Suppressor macrophage treated with lipopolysaccharide for 1 hour (primary cell): ENCODE measurements at regions not wholly inside any gene's neighbourhood (a gene's known extent, or its start where the extent isn't known, plus 50 kb on each side); places are given as distances from the start of the nearest gene placed in this dataset.

ENCODE experiments used
- DNase-seq, 3 donors: peaks; one replicate each; pipeline ENCODE4 v3.0.0-alpha.2; 2020 to 2022

DNA sequence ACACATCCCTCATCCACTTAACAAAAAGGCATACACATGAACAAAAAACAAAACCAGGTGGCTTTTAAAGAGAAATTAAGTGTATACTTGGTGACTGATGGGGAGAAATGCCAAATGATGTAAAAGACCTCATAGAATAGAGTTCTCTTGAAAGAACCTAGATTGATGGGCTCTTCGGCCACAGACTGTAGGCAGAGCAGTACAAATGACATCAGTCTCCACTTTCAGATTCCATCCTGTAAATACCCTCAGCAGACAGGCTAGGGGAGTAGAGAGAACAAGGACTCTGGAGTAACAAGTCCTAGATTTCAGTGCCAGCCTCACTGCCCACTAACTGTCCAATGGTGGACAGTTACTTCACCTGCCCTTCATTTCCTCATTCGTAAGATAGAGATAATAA, 203.8 kb downstream of the MZT1 start:
- DNase-seq = no peak

DNA sequence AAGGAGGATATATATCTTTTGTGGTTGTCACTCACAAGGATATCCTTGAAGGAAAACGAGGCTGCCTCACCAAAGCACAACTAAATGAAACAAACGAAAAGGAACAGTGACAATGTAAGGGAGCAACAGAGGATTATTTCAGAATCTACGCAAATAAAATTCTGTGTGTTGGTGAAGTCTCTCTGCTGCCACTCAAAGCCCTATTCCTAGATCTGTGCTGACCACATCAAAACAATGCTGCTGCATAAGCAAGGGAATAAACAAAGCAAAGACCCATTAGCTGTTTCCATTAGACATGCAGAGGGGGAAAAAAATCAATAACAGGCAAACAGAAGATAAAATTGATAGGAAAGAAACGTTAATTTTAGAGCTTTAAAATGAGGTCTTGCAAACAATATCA, 204.4 kb downstream of the MZT1 start:
- DNase-seq = no peak

DNA sequence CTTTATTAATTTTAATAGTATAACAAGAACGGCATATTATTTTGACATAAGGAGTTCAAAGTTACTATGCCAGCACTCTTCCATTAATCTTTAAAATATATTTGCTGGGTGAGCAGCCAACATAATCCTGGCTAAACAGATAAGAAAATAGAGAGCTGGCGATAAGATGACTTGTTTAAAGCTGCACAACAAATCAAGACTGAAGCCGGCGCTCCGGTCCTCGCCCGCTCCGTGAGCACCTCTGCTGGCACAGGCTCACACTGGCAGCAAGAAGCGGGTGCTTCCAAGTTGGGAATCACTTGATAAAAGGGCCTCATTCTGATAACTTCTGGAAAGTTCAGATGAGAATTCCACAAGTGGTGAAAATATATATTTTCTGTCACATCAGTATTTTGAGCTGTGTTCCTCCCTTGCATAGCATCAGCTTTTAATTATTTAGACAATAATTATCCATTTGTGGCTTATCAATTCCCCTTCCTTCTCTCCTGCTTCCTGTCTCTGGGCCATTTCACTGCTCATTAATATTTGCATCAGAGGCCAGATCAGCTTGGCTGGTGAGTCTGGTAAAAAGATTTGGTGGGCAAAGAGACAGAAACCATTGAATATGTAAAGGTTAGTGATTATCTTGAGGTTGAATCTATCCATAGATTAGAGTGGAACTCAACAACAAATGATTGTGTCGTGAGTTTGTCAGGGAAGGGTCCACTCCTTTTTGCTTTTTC, 205.3 kb downstream of the MZT1 start:
- no peak for DNase-seq

DNA sequence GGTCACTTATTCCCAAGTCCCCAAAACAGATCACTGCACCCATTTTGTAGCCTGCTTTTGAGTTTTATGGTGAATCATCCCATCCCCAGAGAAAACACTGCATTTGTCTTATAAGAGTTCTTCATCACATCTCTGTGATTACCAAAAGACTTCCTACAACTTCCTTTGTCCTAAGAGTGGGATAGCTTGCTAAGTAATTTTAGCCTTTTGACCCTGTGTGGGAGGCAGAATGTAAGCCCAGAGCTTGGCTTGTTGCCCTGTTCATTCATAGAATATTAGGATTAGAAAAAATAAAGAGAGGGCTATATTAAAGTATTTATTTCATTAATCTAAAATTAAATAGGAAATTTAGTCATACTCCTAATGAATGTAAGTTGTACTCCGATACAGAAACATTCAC, 213.3 kb downstream of the MZT1 start:
- DNase-seq = peak; percentile 23 to 32 (median 26)

DNA sequence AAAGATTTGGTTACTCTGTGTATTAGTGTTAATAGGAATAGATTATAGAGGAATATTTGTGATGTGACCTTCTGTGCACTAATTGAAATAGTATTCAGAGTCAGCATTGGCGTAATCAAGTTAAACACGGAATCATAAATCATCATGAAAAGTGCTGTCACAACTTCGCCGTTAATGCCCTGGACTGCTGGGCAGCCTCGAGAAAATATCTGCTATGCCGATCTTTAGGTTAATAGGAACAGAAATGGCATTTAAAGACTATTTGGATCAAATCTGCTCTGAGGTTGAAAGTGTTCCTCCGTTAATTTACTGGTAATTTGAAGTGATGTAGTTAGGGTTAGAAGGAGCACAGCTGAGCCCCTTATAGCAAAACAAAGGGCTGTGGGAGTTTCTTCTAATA, 219.0 kb downstream of the MZT1 start:
- no peak for DNase-seq

DNA sequence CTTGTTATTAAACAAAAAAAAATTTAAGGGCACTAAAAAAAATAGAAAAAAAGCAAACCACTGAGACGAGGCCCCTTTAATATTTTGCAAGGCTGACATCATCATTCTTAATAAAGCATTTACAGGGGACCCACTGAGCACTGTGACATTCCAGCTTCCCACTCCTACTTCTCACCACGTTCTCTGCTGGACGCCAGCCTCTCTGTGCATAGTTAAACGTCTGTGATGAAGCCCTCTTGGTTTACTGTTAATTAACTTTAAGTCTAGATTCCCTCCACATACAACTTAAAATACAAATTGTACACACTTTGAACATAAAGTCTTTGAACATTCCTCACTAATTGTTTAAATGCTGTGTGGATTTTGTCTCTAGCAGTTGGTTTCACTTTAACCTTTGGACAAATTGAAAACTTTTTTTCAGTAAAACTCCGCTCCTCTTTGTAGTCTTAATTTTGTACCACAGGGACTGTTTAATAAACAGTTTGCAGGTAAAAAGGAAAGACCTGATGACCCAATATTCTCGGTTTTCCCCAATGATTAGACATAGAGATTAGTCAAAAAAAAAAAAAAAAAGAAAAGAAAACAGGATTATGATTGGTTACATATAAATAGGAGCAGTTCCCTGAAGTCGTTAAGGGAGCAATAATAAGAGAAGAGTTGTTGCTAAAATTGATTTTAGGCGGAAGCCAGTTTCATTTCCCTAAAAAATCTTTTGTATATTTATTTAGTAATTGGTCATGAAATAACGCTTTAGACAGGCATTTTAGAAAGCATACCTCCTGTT, 219.8 kb downstream of the MZT1 start:
- DNase-seq = peak in 1 of 3 donors; percentile 3

DNA sequence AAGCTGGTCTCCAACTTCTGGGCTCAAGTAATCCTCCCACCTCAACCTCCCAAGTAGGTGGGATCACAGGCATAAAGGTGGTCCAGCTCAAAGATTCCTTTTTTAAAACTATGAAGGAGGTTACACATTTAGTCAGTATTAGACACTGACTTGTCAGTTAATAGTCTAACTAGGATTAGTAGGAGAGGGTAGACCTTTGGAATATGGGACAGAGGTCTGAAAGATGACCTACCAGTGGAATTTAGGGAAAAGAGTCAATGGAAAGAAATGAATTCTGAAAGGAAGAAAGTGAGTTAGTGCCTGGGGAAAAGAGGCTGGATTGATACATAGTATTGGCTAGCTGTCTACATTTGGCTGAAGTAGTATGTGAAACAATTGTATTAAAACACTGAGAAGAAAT, 220.7 kb downstream of the MZT1 start:
- no peak for DNase-seq

DNA sequence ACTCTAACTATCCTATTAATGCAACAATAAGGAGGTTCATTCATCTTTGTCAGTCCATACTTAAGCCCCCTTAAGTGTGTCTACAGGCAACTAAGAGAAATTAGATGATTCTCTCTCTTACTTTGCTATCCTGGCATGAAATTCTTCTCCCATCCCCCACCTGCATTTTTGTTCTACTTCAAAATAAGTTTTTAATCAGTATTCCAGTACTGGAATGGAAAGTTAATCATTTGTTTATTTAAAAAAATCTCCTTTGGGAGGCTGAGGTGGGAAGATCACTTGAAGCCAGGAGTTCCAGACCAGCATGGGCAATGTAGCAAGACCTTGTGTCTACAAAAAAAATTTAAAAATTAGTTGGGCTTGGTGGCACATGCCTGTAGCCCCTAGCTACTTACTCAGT, 222.1 kb downstream of the MZT1 start:
- DNase-seq = no peak

DNA sequence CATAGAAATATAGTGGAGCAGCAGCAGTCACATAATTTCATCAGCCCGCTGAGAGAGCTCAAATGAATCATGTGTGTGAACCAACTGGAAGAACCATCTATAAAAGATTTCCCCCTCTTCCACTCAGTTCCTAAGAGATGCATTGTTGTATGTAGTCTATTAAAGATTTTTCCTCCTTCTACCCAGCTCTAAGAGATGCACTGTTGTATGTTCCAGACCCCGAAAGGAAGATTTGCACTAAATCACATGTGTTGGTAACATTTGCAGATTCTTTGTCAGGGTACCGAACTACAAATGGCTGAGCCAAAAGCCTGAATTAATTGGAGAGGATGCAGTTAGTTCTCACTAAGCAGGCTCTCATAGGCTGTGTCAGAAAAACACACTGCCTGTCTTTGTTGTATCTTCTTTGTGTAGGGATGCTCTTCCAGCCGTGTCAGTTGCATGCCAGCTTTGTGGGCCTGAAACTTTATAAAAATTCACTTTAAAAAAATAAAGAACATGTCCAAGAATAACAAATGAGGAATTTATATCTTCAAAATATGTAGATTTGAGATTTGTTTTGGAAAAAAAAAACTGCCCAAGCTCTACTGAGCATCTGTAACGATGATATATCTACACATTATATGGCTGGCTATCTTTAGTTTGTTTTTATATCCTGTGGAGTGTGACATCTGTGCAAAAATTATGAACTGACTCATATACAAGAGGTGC, 223.1 kb downstream of the MZT1 start:
- no peak for DNase-seq

DNA sequence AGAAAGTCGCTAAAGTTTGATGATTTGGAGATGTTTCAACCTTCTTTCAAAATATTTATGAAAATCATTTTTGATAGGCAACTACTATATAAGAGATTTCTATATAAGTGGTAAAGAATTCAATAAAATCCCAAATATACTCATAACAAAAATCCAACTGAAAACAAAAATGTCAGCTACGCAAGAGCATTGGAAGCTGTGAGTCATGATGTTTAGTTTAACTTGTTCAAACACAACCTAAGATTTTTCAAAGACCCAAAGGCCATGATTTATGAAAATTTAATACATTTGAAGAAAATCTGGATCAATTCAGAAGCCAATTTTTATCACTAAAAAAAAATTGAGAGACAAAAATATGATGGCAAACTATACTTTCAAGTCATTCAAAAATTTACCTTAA, 226.6 kb downstream of the MZT1 start:
- DNase-seq = no peak

DNA sequence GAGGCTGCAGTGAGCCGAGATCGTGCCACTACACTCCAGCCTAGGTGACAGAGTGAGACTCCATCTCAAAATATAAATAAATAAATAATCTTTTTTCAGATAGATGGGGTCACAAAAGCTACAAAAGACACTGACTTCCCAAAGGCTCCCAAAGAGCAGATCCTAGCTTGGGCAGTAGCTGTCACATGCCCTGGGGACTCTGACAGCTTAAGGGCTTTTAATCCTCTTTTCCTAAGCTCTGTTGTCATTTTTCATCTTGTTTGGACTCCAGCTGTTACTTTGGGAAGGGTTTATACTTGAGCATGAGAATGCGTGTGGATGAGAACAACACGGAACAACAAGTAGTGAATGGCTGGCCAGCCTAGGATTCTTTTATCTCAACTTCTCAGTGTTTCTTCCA, 231.7 kb downstream of the MZT1 start:
- no peak for DNase-seq

DNA sequence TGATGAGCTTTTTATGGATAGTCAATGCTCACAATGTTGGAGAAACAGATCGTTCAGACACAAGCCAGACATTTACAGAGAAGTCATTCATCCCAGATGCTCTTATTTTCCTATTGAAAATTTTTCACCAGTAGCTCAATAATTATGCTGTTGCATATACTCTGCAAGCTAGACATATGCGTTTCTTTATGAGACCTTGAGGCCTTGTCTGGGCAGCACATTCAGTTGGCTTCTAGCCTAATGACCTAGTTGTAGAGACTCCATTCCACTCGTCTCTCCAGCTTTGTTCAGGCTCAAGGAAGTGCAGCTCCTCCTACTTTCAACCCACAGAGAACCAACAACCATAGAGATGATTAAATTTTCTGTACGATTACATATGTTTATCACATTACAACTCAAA, 237.7 kb downstream of the MZT1 start:
- no peak for DNase-seq

DNA sequence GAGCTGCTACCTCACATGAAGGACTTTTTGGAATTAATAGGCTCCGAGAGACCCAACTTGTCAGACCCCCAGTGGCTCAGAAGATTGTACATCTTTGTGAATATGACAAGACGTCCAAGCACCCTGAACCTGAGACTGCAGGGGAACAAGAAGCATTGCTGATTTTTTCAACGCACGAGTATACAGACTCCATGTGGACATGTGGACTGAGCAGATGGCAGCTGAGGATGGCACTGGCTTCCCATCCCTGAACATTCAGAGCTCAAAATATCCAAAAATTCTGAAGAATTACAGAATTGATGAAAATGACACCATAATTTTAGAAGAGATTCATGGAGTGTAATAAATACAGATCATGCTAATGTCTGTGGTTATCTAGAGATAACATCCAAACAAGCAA, 254.1 kb downstream of the MZT1 start:
- DNase-seq = no peak

DNA sequence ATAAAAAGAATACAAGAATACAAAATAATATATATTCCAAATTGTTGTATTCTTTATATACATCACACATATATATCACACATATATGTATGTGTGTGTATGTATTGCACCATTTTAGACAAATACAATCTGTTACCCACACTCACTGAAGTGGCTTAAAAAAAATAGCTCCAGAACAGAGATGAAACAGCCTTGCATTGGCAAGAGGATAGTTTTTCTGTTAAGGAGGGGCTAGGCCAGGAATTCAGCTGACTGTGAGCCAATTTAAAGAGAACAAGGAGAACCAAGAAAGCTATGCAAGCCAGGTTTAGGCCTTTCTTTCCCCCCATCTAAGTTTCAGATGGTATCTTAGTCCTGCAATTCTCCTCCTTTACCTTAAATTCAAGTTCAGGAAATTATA, 257.5 kb downstream of the MZT1 start:
- DNase-seq = no peak

DNA sequence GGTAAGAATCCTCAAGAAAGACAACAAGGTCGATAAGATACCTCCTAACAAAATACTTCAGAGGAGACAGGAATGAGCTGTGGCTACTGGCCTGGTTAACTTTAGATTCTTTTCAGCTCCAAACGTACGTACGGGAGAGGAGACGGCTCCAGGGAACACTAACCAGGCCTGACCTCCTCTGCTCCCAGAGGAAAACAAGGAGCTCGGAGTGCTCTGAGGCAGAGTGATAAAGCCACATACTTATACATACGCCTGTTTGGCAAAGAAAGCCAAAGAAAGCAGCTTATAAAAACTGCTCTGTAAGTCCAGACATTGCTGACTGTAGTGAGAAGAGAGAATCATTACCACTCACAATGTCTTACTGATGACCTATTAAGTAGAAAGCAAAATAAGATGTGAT, 263.9 kb downstream of the MZT1 start:
- no peak for DNase-seq

DNA sequence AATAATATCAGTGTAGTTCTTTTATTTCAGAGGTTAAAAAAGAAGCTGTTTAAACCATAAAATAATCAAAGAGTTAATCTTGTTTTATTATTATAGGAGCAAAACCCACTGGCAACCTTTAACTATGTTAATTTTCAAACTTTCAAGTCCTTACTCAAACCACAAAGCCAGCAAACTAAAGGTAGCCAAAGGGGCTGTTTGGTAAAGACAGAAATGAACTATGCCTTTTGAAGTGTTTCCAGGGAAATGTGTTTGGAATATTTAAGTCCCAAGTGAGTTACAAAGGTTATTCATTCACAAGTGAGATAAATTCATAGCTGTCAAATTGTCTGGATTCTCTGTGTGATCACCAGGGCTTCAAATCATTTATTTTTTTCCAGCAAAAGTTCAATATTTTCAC, 264.7 kb downstream of the MZT1 start:
- DNase-seq = no peak

DNA sequence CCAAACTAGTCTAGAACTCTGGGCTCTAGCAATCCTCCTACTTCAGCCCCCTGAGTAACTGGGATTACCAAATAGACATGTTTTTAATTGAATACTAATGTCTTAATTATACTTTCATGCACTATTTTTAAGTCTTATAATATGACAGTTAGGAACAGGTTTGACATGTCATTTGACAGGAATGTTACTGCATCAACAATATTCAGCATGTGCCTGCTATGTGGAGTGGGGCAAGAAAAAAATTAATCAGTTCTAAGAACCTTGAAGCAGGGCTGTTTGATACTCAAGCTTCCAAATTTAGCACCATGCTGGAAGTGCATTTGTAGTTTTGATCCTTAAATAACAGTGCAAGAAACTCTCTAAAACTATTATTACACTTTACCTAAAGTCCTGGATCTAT, 265.3 kb downstream of the MZT1 start:
- no peak for DNase-seq

DNA sequence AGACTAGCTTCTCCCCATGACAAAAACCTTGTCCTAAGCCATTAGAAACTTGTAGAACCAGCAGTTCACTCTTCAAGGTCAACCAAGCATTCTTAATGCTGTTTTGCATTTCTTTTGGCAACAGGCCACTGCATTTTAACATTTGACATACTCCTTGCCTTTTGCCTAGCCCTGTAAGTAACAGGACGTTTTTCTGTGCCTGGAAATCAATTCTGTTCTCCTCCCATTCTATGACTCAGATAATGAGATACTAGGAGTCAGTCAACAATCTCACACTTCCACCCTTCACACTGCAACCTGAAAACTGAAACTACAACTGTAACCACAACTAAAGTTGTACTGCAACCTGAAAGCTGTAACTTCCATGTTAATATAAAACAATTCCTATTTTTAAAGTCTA, 268.7 kb downstream of the MZT1 start:
- no peak for DNase-seq

DNA sequence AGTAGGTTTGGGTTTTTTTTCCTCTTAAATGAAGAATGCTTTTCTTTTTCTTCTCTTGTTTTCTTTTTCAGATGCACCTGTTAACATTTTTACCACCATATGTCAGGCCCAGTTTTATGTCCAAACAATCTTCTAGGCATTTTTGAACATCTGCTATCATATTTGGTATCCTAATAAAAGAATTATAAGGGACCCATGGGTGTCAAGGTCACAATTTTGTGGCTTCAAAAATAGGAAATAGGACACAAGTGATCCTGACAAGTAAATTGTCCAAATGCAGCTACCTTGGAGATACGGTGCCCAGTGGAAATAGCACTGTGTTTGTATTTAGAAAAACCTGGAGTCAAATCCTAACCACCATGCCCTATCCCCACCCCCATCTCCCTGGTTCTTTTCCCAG, 270.3 kb downstream of the MZT1 start:
- no peak for DNase-seq

DNA sequence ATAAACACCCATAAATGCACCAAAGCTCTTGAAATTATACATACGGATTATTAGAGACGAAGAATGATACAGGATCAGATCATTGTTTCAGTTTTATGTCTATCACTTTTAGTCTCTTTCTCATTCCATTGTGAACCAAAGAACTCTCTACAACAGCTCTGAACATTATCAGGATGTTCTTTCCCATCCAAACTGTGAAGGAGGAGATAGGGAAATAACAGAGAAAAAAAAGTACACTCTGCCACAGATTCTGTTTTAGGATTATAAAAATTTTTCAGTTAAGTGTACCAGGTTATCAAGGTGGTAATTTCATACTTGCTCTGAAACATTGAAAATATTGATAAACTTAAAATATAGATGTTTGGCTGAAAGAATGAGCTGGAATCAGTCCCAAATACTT, 270.9 kb downstream of the MZT1 start:
- DNase-seq = no peak

DNA sequence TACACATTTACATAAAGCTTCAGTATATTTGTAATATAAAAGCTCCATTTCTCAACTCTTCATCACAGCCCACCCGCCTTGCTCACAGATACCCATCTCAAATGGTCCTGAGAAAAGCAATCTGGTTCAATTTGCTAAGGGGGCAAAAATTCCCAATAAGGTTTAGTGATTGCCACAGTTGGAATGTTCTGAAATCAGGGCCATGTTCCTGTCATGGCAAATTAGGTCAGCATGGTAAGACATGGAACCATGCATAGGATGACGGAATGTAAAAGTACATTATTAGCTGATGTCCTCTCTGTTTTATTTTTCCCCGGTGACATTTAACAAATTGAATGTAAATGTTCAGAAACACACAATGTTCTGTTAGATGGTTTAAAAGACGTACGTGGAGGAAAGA, 274.3 kb downstream of the MZT1 start:
- DNase-seq = no peak

DNA sequence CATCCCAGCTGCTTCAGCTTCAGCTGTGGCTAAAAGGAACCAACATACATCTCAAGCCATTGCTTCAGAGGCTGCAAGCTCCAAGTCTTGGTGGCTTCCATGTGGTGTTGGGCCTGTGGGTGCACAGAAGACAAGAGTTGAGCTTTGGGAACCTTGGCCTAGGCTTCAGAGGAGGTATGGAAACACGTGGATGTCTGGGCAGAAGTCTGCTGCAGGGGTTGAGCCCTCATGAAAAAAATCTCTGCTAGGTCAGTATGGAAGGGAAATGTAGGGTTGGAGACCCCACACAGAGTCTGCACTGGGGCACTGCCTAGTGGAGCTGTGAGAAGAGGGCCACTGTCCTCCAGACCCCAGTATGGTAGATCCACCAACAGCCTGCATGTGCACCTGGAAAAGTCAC, 279.3 kb downstream of the MZT1 start:
- no peak for DNase-seq

DNA sequence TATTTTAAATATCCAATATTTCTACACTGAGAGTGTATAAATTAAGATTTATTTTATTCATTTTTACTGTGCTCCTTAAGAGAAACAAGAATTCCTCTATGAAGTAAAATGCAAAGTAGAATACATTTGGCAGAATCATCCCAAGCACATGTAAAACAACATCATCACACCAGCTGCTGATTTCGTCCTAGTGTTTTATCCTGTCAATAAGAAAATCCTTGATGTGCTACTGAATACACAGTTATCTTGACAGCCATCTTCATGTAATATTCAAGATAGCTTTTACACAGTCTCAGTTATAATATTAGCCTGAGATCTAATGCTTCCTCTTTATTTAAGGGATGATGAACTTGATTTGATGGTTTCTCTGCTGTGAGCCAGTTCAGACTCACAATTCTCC, 282.4 kb downstream of the MZT1 start:
- no peak for DNase-seq

DNA sequence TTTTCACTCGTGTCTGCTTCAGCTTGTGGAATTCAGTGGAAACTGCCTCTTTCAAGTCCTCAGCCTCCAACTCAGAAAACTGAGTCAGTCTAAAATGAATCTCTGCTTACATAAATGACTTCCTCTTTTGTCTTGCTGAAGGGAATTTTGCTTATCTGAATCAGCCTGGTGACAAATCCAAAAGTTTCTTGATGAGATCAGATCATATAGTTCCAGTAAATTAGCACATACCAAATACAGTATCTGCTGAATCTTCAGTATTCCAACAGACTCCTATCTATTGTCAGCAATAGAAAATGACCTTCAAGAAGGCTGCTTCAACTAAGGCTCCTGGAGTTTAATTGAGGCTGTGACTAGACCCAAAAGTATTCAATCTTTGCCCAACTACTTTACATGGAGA, 290.0 kb downstream of the MZT1 start:
- DNase-seq = peak; percentile 72 to 92 (median 87)
